GM21515 (cell line): ENCODE measurements at regions not wholly inside any gene's neighbourhood (a gene's known extent, or its start where the extent isn't known, plus 50 kb on each side); places are given as distances from the start of the nearest gene placed in this dataset.

Source experiments
- ATAC-seq: cut with Tn5 transposase; IDR thresholded peaks from one replicate; pipeline ENCODE4 v1.9.1; 2021; ENCODE audit not compliant: unreplicated experiment

DNA sequence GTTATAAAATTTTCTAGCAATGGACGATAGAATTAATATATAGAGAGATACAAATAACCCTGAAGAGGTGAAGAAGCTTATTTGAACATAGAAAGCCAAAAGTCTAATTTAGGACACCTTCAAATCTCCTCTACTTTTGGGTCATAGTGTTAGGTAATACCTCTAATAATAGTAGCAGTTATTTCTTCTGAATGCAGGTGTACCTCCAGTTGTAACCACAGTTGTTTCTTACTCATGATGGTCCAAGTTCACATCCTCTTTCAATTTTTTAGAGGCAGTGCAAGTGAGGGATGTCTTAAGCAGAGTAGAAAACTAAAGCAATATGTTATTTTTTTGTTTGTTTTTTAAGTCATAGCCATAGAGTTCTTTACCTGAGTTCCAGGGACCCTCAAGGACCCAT, 429.5 kb downstream of the CCDC85A start:
- ATAC-seq = peak; percentile 67

- ATAC-seq = no peak
Observed at GRCh38 chr2:56613920-56614319, 430.1 kb downstream of the CCDC85A start.

DNA sequence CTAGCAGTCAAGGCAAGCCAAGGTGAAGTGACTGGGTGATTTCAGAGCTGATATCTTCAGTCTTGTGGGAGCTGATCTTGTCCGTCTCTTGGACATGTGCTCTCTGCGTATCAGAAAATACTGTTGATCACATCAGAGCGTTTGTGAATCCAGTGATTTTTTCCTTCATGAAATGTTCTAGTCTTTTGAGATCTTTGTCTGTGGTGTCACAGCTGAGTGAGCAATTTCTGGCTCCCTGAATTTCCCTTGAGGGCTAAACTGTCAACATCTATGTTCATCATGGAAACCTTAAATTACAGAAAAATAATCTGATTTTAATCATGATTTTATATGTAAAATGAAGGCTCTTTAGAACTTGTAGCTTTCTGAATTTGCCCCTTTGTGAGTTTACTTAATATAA, 432.0 kb downstream of the CCDC85A start:
- no peak for ATAC-seq

GRCh38 chr2:56624181-56624580, 440.4 kb downstream of the CCDC85A start:
- no peak for ATAC-seq

- no peak for ATAC-seq
Observed at GRCh38 chr2:56626927-56627326, 443.1 kb downstream of the CCDC85A start.

GRCh38 chr2:56630286-56630685, 446.5 kb downstream of the CCDC85A start:
- no peak for ATAC-seq

GRCh38 chr2:56647997-56648396, 464.2 kb downstream of the CCDC85A start:
- no peak for ATAC-seq

DNA sequence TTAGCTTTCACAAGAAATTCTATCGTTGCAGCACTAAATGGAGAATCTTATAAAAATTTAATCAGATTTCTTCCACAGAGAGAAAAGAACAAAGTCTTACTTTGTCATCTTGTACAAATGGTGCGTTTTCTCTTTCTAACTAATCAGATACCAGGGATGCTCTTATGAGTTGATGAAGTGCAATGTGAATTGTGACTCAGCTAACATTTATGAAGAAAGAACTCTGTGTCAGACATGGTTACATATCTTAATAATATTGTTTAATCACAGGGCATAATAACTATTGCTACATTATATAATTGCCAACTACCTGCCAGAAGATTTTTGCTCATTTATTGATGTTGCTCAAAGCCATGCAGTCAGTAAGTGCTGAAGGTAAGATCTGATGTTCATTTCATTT, 465.0 kb downstream of the CCDC85A start:
- ATAC-seq = no peak

DNA sequence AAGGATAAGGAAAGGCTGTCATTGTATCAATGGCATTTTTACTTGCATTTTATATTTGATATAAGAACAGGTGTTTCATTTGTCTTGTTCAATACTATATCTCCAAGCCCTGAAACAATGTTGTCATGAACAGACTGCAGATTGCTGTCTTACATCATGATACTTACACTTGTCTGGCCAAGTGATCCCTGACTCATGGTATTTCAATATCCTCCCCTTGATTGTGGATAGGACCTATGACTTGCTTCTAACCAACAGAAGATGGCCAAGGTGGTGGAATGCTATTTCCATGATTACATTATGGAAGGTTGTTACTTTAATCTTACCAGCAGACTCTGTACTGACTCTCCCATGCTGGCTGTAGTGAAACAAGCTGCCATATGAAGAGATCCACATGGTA, 471.1 kb downstream of the CCDC85A start:
- no peak for ATAC-seq

GRCh38 chr2:56656826-56657225, 473.0 kb downstream of the CCDC85A start:
- ATAC-seq = no peak

DNA sequence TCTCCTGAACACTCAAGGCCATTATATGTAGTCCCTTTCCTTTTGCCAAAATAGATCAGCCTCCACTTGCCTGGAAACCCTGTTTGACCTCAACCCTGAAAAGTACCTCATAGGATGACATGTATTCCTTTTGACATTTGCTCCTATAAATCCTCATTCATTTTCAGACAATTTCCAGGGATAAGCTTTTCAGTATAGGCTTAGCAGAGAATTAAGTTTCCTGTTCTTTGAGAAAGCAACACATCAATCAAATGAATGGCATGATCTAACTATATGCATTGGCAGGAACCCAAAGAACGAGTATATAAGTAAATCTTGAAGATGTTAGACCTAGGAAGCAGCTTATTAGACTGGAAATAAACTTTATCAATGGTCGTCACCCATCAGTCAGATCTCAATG, 483.0 kb downstream of the CCDC85A start:
- ATAC-seq = no peak

DNA sequence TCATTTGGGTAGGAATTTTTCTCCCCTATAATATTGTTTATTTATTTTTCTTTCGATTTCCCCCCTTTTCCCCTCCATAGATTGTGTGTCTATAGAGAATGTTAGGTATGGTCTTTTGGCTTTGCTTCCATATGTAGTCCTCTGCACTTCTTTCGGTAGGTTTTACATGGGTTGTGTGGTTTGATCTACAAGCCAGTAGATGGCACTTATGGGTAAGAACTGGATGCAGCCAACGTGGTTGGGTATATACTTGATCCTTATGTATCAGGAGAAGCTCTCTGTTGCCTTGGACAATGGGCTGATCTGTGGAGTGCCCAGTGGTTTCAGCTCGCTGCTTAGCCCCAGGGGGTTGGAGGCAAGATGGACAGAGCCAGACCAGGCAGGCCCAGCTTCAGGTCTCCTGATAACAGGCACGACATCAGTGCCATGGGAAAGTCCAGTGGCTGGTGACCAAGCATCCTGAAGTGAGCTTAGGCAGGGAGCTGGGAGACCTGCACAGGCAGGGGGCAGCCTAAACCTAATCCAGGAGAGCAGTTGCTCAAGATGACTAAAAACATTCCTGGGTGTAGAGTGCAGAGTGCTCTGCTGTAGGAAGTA, 488.3 kb downstream of the CCDC85A start:
- no peak for ATAC-seq

GRCh38 chr2:56674084-56674483, 490.3 kb downstream of the CCDC85A start:
- no peak for ATAC-seq

GRCh38 chr2:56676966-56677365, 493.2 kb downstream of the CCDC85A start:
- ATAC-seq = no peak

GRCh38 chr2:56680971-56681631, 497.3 kb downstream of the CCDC85A start:
- ATAC-seq = no peak

- no peak for ATAC-seq
Observed at GRCh38 chr2:56681659-56682396, 498.0 kb downstream of the CCDC85A start.

- ATAC-seq = no peak
Observed at GRCh38 chr2:56682397-56682760, 498.6 kb downstream of the CCDC85A start.

DNA sequence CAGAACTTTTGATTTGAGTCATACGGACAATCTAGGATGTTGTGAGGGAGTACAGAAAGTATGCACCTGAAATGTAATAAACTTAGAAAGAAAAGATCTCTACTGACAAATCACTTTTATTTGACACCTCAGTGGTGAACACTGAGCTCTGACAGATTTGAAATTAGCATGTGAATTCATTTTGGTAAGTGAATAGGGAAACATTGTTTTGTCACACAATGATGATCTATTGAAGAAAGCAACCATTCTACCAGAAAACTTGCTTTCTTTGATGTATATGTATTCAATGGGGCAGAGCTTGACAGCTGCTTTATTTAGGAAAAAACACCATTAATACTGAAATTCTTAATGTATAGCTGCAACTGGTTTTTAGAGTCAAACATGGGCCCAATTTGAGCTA, 500.5 kb downstream of the CCDC85A start:
- no peak for ATAC-seq

- ATAC-seq = no peak
Observed at GRCh38 chr2:56685205-56685604, 501.4 kb downstream of the CCDC85A start.

- no peak for ATAC-seq
Observed at GRCh38 chr2:56687169-56687568, 503.4 kb downstream of the CCDC85A start.

- no peak for ATAC-seq
Observed at GRCh38 chr2:56688661-56689060, 504.9 kb downstream of the CCDC85A start.

DNA sequence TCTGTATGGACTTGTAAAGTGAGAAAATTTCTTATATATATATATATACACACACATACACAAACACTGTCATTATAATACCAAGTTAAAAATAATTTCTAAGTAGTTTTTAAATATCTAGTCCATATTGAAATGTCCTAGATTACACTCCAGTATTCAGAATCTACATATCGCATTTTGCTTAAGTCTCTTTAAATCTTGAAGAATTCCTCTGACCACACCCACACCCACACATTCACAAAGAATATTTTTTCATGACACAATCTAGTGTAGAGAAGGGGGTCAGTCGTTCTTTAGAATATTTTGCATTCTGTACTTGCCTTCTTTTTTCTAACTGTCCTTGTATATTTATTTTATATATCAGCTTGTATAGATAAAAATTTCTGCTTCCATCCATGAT, 509.7 kb downstream of the CCDC85A start:
- no peak for ATAC-seq
